HepG2 (cell line): ENCODE measurements at regions not wholly inside any gene's neighbourhood (a gene's known extent, or its start where the extent isn't known, plus 50 kb on each side); places are given as distances from the start of the nearest gene placed in this dataset.

Source experiments
- NPAS2 ChIP-seq: sonication (generic); formaldehyde crosslinking; IDR thresholded peaks from 2 replicates; pipeline ENCODE4 v1.8.0; 2022; ENCODE audit warnings: mild to moderate bottlenecking, missing genetic modification reagents, borderline replicate concordance
- RERE ChIP-seq: IDR thresholded peaks from 2 replicates; pipeline ENCODE4 v1.6.1; 2016; ENCODE audit warnings: low read depth, missing genetic modification reagents, missing compliant biosample characterization
- U2AF1 ChIP-seq: fragments of 200-400 bp; formaldehyde crosslinking; optimal IDR thresholded peaks from 2 replicates; pipeline ENCODE3; 2017; ENCODE audit warnings: mild to moderate bottlenecking, low read depth, low read length
- ZNF512 ChIP-seq: sonication (generic); formaldehyde crosslinking; IDR thresholded peaks from 2 replicates; pipeline ENCODE4 v1.4.0; 2020; ENCODE audit warnings: mild to moderate bottlenecking, missing genetic modification reagents

- TF ChIP-seq RERE (CRISPR knock-in tag) (no peak), U2AF1 (no peak), NPAS2 (CRISPR knock-in tag) (no peak), ZNF512 (no peak)
- TF ChIP-seq, all 625 proteins: peak for 0
Observed at GRCh38 chrX:26558719-26559386, 342.9 kb downstream of the MAGEB5 start (continued).
